HEK293 (cell line): ENCODE measurements at regions not wholly inside any gene's neighbourhood (a gene's known extent, or its start where the extent isn't known, plus 50 kb on each side); places are given as distances from the start of the nearest gene placed in this dataset.

ENCODE experiments used
- YY1 ChIP-seq: fragments of 450-650 bp; formaldehyde crosslinking; IDR thresholded peaks from 2 replicates; pipeline ENCODE4 v1.5.1; 2018; ENCODE audit warnings: missing biosample characterization, missing genetic modification characterization
- ZEB2 ChIP-seq: fragments of 450-650 bp; formaldehyde crosslinking; IDR thresholded peaks from 2 replicates; pipeline ENCODE4 v1.5.1; 2016; ENCODE audit warnings: missing biosample characterization, missing genetic modification characterization
- ZNF629 ChIP-seq: fragments of 450-650 bp; formaldehyde crosslinking; IDR thresholded peaks from 2 replicates; pipeline ENCODE4 v1.5.1; 2017; ENCODE audit warnings: missing biosample characterization, missing genetic modification characterization

DNA sequence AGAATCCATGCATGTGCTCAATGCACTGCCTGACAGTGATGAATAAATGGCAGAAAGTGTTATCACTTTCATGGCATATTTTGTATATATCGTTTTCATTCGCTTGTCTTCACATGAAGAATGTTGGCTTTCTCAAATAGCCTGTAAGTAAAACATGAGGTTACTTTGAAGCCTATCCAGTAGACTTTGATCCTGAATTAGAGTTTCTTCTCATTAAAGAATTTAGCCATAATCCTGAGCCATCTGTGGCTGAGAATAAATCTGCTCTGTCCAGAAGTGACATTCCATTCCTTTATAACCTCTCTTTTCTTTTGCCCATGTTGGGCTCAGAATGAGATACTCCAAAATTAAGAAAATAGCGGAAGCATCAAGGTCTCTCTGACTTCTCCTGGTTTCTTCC, 1071.7 kb upstream of the TENM4 start:
- no peak for TF ChIP-seq ZEB2 (tag by site-specific recombination)
- TF ChIP-seq ZNF629 (tag by site-specific recombination), result no peak
- TF ChIP-seq YY1 (tag by site-specific recombination), result no peak
